ENCODE measurements at regions not wholly inside any gene's neighbourhood (a gene's known extent, or its start where the extent isn't known, plus 50 kb on each side); places are given as distances from the start of the nearest gene placed in this dataset.
"Not testable (repeated sequence)": the region's sequence is repeated elsewhere in the genome, so short reads cannot be mapped to it uniquely, and the experiment has no call there.

- H3K4me1 ChIP-seq (ENCODE audit: control insufficient read depth in 1 of 2, insufficient read depth in 2 of 2, low read length in 2 of 2); H3K9me3 ChIP-seq (ENCODE audit: control insufficient read depth in 1 of 2, insufficient read depth in 1 of 2, low read depth in 1 of 2, low read length in 2 of 2); H3K9me2 ChIP-seq (ENCODE audit: insufficient read depth); H3K79me2 ChIP-seq (ENCODE audit: insufficient read depth, low read length); POLR2A ChIA-PET; H3K27ac ChIP-seq (ENCODE audit: low read depth, low read length); RAD21 ChIA-PET (ENCODE audit: low non-redundant PET in 1 of 2, low total read pairs in 2 of 2, uncharacterized antibody in 2 of 2, unreplicated experiment in 2 of 2); DNase-seq (ENCODE audit: low read depth, low spot score); H3K4me3 ChIP-seq (replicated peaks in 1 of 2; ENCODE audit: low read depth in 1 of 2, low read length in 2 of 2); CTCF ChIA-PET; H4K20me1 ChIP-seq (ENCODE audit: insufficient read depth); BruUV-seq (replicated peaks); H3K4me2 ChIP-seq (ENCODE audit: low read length); H3K36me3 ChIP-seq (ENCODE audit: control insufficient read depth in 1 of 2, insufficient read depth in 2 of 2, low read length in 2 of 2); H2AFZ ChIP-seq (ENCODE audit: low read depth, low read length, poor library complexity, severe bottlenecking); H3K9ac ChIP-seq (ENCODE audit: low read length); H3K27me3 ChIP-seq (ENCODE audit: insufficient read depth, low read length): not testable (repeated sequence)
- peak; percentile 13 to 35 (median 26); a peak in 2 of 6 replicates for TF ChIP-seq CTCF (IDR thresholded peaks at IDR 0.05 in 2 of 3, conservative IDR thresholded peaks at IDR 0.05 in 1 of 3; ENCODE audit: borderline replicate concordance in 1 of 3, insufficient read depth in 1 of 3, low read depth in 2 of 3, low read length in 2 of 3)
- peak; percentile 58 for TF ChIP-seq RAD21 (IDR thresholded peaks at IDR 0.05; ENCODE audit: low read depth)
- intact Hi-C loops (cut with micrococcal nuclease), result loop anchor here (10.0 kb wide), 1 partner anchor 413 kb away; no protein-coding TSS in a partner anchor
- ATAC-seq, result peak; percentile 96
These were observed 196.2 kb upstream of the PLGLB1 start for GRCh38 chr2:87217741-87218410.

GRCh38 chr2:87220651-87221050, 199.0 kb upstream of the PLGLB1 start:
- H3K4me2 ChIP-seq (ENCODE audit: low read length); H3K79me2 ChIP-seq (ENCODE audit: insufficient read depth, low read length); intact Hi-C loops (cut with micrococcal nuclease); H3K36me3 ChIP-seq (ENCODE audit: control insufficient read depth in 1 of 2, insufficient read depth in 2 of 2, low read length in 2 of 2); RAD21 ChIA-PET (ENCODE audit: low non-redundant PET in 1 of 2, low total read pairs in 2 of 2, uncharacterized antibody in 2 of 2, unreplicated experiment in 2 of 2); H3K9me2 ChIP-seq (ENCODE audit: insufficient read depth); CTCF ChIA-PET; H3K27ac ChIP-seq (ENCODE audit: low read depth, low read length); DNase-seq (ENCODE audit: low read depth, low spot score); BruUV-seq (replicated peaks); H3K9me3 ChIP-seq (ENCODE audit: control insufficient read depth in 1 of 2, insufficient read depth in 1 of 2, low read depth in 1 of 2, low read length in 2 of 2); H3K4me3 ChIP-seq (replicated peaks in 1 of 2; ENCODE audit: low read depth in 1 of 2, low read length in 2 of 2); H2AFZ ChIP-seq (ENCODE audit: low read depth, low read length, poor library complexity, severe bottlenecking); H3K4me1 ChIP-seq (ENCODE audit: control insufficient read depth in 1 of 2, insufficient read depth in 2 of 2, low read length in 2 of 2); H3K9ac ChIP-seq (ENCODE audit: low read length); POLR2A ChIA-PET; H3K27me3 ChIP-seq (ENCODE audit: insufficient read depth, low read length); H4K20me1 ChIP-seq (ENCODE audit: insufficient read depth); ATAC-seq: not testable (repeated sequence)

- POLR2A ChIA-PET; H3K36me3 ChIP-seq (ENCODE audit: control insufficient read depth in 1 of 2, insufficient read depth in 2 of 2, low read length in 2 of 2); H3K4me2 ChIP-seq (ENCODE audit: low read length); DNase-seq (ENCODE audit: low read depth, low spot score); H3K9ac ChIP-seq (ENCODE audit: low read length); H3K4me3 ChIP-seq (replicated peaks in 1 of 2; ENCODE audit: low read depth in 1 of 2, low read length in 2 of 2); H3K9me3 ChIP-seq (ENCODE audit: control insufficient read depth in 1 of 2, insufficient read depth in 1 of 2, low read depth in 1 of 2, low read length in 2 of 2); H3K27ac ChIP-seq (ENCODE audit: low read depth, low read length); H2AFZ ChIP-seq (ENCODE audit: low read depth, low read length, poor library complexity, severe bottlenecking); H3K9me2 ChIP-seq (ENCODE audit: insufficient read depth); BruUV-seq (replicated peaks); intact Hi-C loops (cut with micrococcal nuclease); CTCF ChIA-PET; H4K20me1 ChIP-seq (ENCODE audit: insufficient read depth); H3K79me2 ChIP-seq (ENCODE audit: insufficient read depth, low read length); RAD21 ChIA-PET (ENCODE audit: low non-redundant PET in 1 of 2, low total read pairs in 2 of 2, uncharacterized antibody in 2 of 2, unreplicated experiment in 2 of 2); ATAC-seq; H3K4me1 ChIP-seq (ENCODE audit: control insufficient read depth in 1 of 2, insufficient read depth in 2 of 2, low read length in 2 of 2); H3K27me3 ChIP-seq (ENCODE audit: insufficient read depth, low read length): not testable (repeated sequence)
These were observed 200.5 kb upstream of the PLGLB1 start for GRCh38 chr2:87222131-87222530.

- H3K27ac ChIP-seq (ENCODE audit: low read depth, low read length); CTCF ChIA-PET; RAD21 ChIA-PET (ENCODE audit: low non-redundant PET in 1 of 2, low total read pairs in 2 of 2, uncharacterized antibody in 2 of 2, unreplicated experiment in 2 of 2); H3K9me2 ChIP-seq (ENCODE audit: insufficient read depth); H2AFZ ChIP-seq (ENCODE audit: low read depth, low read length, poor library complexity, severe bottlenecking); H3K27me3 ChIP-seq (ENCODE audit: insufficient read depth, low read length); BruUV-seq (replicated peaks); H3K79me2 ChIP-seq (ENCODE audit: insufficient read depth, low read length); H3K9me3 ChIP-seq (ENCODE audit: control insufficient read depth in 1 of 2, insufficient read depth in 1 of 2, low read depth in 1 of 2, low read length in 2 of 2); H3K36me3 ChIP-seq (ENCODE audit: control insufficient read depth in 1 of 2, insufficient read depth in 2 of 2, low read length in 2 of 2); H3K4me3 ChIP-seq (replicated peaks in 1 of 2; ENCODE audit: low read depth in 1 of 2, low read length in 2 of 2); H3K4me1 ChIP-seq (ENCODE audit: control insufficient read depth in 1 of 2, insufficient read depth in 2 of 2, low read length in 2 of 2); intact Hi-C loops (cut with micrococcal nuclease); POLR2A ChIA-PET; H3K4me2 ChIP-seq (ENCODE audit: low read length); DNase-seq (ENCODE audit: low read depth, low spot score); H3K9ac ChIP-seq (ENCODE audit: low read length); H4K20me1 ChIP-seq (ENCODE audit: insufficient read depth); ATAC-seq: not testable (repeated sequence)
These were observed 202.2 kb upstream of the PLGLB1 start for GRCh38 chr2:87223873-87224272.
